ENCODE measurements at regions not wholly inside any gene's neighbourhood (a gene's known extent, or its start where the extent isn't known, plus 50 kb on each side); places are given as distances from the start of the nearest gene placed in this dataset.

DNA sequence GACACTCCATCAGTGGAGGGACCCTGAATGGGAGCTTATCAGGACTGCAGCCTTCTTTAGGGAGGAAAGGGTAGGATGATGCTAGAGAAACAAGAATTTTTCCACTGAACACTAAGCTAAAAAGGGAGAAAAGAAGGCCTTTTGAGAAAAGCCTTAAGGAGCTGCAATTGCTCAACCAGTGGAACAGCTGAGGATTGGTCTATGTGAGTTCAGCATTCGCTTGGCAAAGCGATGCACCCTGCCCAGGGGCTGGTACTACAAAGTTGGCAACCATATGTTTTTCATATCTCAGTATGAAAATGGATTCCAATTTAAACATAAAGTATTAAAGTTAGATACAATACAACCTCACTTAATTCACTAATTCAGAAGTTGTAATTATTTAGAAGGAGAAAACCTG is 117.8 kb upstream of the FAM20A start:
- no peak for TF ChIP-seq EP300 (IDR thresholded peaks at IDR 0.05)
- no peak for TF ChIP-seq POLR2A (IDR thresholded peaks at IDR 0.05)
- TF ChIP-seq, protein P1, sequence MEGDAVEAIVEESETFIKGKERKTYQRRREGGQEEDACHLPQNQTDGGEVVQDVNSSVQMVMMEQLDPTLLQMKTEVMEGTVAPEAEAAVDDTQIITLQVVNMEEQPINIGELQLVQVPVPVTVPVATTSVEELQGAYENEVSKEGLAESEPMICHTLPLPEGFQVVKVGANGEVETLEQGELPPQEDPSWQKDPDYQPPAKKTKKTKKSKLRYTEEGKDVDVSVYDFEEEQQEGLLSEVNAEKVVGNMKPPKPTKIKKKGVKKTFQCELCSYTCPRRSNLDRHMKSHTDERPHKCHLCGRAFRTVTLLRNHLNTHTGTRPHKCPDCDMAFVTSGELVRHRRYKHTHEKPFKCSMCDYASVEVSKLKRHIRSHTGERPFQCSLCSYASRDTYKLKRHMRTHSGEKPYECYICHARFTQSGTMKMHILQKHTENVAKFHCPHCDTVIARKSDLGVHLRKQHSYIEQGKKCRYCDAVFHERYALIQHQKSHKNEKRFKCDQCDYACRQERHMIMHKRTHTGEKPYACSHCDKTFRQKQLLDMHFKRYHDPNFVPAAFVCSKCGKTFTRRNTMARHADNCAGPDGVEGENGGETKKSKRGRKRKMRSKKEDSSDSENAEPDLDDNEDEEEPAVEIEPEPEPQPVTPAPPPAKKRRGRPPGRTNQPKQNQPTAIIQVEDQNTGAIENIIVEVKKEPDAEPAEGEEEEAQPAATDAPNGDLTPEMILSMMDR (IDR thresholded peaks at IDR 0.05), result no peak
- no peak for TF ChIP-seq POLR2AphosphoS5 (IDR thresholded peaks at IDR 0.05)

Measured in sigmoid colon (tissue), 4 donors.